ENCODE measurements at regions not wholly inside any gene's neighbourhood (a gene's known extent, or its start where the extent isn't known, plus 50 kb on each side); places are given as distances from the start of the nearest gene placed in this dataset.

DNA sequence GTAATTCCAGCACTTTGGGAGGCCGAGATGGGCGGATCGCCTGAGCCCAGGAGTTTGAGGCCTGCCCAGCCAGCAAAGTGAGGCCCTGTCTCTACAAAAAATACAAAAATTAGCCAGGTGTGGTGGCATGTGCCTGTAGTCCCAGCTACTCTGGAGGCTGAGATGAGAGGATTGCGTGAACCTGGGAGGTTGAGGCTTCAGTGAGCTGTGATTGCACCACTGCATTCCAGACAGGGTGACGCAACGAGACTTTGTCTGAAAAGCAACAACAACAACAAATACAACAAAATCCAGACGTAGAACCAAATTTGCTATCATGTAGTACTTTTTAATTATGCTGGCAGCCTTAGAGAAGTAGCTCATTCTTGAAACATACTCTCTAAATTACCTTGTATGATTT lies 277.1 kb downstream of the KLF5 start:
- TF ChIP-seq EZH2 (IDR thresholded peaks at IDR 0.05; ENCODE audit: borderline replicate concordance, insufficient read depth, low read length, poor library complexity, severe bottlenecking) (no peak), CTCF (IDR thresholded peaks at IDR 0.05; ENCODE audit: poor library complexity, severe bottlenecking) (no peak), POLR2AphosphoS5 (IDR thresholded peaks at IDR 0.05) (no peak)

Data from neural cell (in vitro differentiated cells).